Chondrocyte (in vitro differentiated cells): ENCODE measurements at regions not wholly inside any gene's neighbourhood (a gene's known extent, or its start where the extent isn't known, plus 50 kb on each side); places are given as distances from the start of the nearest gene placed in this dataset.

Experiments
- DNase-seq: peaks from one replicate; pipeline ENCODE4 v3.0.0; 2021; ENCODE audit warnings: mixed read lengths, low spot score
- H3K27ac Mint-ChIP-seq: one replicate; pipeline ENCODE4 v1.8.0; 2021; ENCODE audit warnings: mild to moderate bottlenecking, moderate library complexity, mixed read lengths; ENCODE audit not compliant: unreplicated experiment
- H3K27me3 Mint-ChIP-seq: 2 replicates; pipeline ENCODE4 v1.8.0; 2021; ENCODE audit warnings: low read depth, mixed read lengths
- H3K36me3 Mint-ChIP-seq: 2 replicates; pipeline ENCODE4 v1.8.0; 2021; ENCODE audit warnings: low read depth, mixed read lengths
- H3K4me1 Mint-ChIP-seq: 2 replicates; pipeline ENCODE4 v1.8.0; 2021; ENCODE audit warnings: low read depth, mild to moderate bottlenecking, mixed read lengths
- H3K4me3 Mint-ChIP-seq: one replicate; pipeline ENCODE4 v1.8.0; 2021; ENCODE audit warnings: mild to moderate bottlenecking, moderate library complexity, mixed read lengths; ENCODE audit not compliant: unreplicated experiment
- H3K9me3 Mint-ChIP-seq: 2 replicates; pipeline ENCODE4 v1.8.0; 2021; ENCODE audit warnings: low read depth, mixed read lengths
- CTCF ChIP-seq: fragments of 200-600 bp; sonication (generic); IDR thresholded peaks from 2 replicates; pipeline ENCODE4 v1.5.0; 2021; ENCODE audit warnings: antibody characterized with exemption, mild to moderate bottlenecking, moderate library complexity

- H3K9me3 Mint-ChIP-seq: no peaks in the 10 kb centered on the region
- no peak for DNase-seq
- H3K27ac Mint-ChIP-seq: no peak overlapping the region
- peaks cover 4% of the 10 kb centered on the region for H3K27me3 Mint-ChIP-seq
- no peak for TF ChIP-seq CTCF
- H3K4me1 Mint-ChIP-seq: peaks cover 24% of the 10 kb centered on the region
- H3K36me3 Mint-ChIP-seq: no peaks in the 10 kb centered on the region
- H3K4me3 Mint-ChIP-seq: no peak overlapping the region
These were observed 100.6 kb upstream of the KLF13 start for GRCh38 chr15:31226021-31226420.

GRCh38 chr15:31227235-31227634 is 99.4 kb upstream of the KLF13 start:
- Mint-ChIP-seq H3K4me1 (peaks cover 23% of the 10 kb centered on the region), H3K27me3 (peaks cover 4% of the 10 kb centered on the region), H3K36me3 (no peaks in the 10 kb centered on the region), H3K4me3 (no peak overlapping the region), H3K9me3 (no peaks in the 10 kb centered on the region), H3K27ac (no peak overlapping the region)
- TF ChIP-seq CTCF: no peak
- DNase-seq: no peak

DNA sequence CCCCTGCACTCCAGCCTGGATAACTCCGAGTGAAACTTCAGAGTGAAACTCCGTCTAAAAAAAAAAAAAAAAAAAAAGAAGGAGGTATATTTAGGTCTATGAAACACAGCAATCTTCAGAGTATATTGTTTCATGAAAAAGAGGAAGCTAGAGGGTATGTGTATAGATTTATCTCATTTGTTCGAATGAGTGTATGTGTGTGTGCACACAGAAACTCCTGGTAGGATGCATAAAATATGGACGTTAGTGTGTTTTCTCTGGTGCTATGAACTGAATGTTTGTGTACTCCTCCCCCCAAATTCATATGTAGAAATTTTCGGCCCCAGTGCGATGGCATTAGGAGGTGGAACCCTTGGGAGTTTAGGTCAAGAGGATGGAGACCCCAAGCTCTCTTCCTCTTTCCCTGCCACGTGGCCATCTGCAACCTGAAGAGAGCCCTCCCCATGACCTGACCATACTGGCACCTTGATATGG is 98.6 kb upstream of the KLF13 start:
- Mint-ChIP-seq H3K27me3 (peaks cover 4% of the 10 kb centered on the region), H3K4me1 (peaks cover 16% of the 10 kb centered on the region), H3K27ac (no peak overlapping the region), H3K36me3 (no peaks in the 10 kb centered on the region), H3K4me3 (no peak overlapping the region), H3K9me3 (no peaks in the 10 kb centered on the region)
- DNase-seq: no peak
- no peak for TF ChIP-seq CTCF

DNA sequence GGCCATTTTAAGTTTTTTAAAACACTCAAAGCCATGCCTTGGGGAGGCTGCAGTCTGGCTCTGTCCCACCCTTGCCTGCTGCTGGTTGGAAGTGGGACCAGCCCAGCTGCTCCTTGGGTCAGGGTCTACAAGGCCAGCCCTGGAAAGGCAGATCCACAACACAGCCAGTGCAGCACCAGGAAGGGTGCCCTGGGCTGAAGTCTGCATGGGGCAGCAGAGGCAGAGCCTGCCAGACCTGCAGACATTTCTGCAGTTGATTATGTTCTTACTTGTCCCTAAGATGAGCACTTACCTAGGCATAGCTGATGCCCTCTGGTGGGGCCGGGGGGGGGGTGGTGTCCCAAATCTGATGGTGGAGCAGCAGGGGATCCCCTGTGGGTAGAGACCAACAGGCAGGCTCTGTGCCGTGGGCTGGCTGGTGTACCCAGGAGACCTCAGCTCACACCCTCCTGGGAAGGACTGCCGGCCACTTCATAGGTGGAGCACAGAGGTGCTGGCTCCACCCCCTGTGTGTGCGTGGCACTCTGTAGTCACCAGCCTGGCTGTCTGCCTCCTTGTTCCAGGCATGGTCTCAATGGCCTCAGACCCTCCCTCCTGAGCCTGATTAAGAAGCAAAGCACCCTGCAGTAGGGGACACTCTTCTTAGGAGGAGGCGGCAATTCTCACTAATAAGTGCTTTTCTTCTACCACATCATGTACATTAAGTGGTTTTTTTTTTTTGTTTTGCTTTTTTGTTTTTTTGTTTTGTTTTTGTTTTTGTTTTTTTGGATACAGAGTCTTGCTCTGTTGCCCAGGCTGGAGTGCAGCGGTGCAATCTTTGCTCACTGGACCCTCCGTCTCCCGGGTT is 97.4 kb upstream of the KLF13 start:
- Mint-ChIP-seq H3K9me3 (no peaks in the 10 kb centered on the region), H3K4me3 (no peak overlapping the region), H3K27me3 (peaks cover 4% of the 10 kb centered on the region), H3K4me1 (peaks cover 4% of the 10 kb centered on the region), H3K36me3 (no peaks in the 10 kb centered on the region), H3K27ac (no peak overlapping the region)
- no peak for TF ChIP-seq CTCF
- DNase-seq: no peak

DNA sequence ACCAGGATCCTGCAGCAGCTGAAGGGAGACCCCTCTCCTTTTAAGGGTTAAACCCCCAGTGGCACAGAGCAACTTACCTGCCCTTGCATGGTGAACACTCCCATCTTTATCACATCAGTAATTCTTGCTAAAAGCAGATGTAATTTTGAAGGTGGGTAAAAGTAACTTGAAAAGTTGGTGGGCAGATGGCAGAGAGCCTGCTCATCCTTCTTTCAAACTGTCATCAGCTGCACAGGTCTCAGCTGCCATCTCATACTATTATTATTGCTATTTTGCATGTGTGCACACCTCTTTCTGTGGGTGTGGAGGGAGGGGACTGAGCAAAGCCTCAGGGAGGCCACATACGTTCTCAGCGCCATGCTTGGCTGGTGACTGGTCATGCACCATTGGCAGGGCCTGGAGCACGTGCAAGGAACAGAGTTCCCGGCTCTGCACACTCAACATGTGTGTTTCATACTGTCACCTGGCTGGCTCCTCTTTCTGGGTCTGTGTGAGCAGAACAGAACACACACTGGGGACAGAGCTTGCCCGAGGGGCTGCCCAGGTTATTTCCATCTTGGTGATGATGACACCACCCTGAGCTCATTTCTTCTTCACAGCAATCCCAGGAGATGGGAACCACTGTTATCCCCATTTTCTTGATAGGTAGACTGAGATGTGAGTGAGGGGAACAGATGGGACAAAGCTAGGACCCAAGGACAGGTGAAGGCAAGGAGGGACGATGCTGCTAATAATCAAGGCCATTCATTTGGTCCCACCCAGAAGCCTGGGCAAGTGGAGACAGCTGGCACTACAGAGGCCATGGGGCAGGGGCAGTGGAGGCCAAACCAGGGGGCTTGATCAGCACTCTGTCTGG is 95.8 kb upstream of the KLF13 start:
- TF ChIP-seq CTCF: no peak
- Mint-ChIP-seq H3K4me1 (peaks cover 5% of the 10 kb centered on the region), H3K4me3 (no peak overlapping the region), H3K27ac (no peak overlapping the region), H3K9me3 (no peaks in the 10 kb centered on the region), H3K27me3 (peaks cover 4% of the 10 kb centered on the region), H3K36me3 (no peaks in the 10 kb centered on the region)
- no peak for DNase-seq
